H1 (cell line): ENCODE measurements at regions not wholly inside any gene's neighbourhood (a gene's known extent, or its start where the extent isn't known, plus 50 kb on each side); places are given as distances from the start of the nearest gene placed in this dataset.

Experiments
- CTCF ChIA-PET: fragments of 300-600 bp; sonication (Branson Sonifier 250); formaldehyde crosslinking; loops from one replicate; lab custom pipeline; 2021; ENCODE audit not compliant: partially characterized antibody; lab: Charles Lee
- POLR2A ChIA-PET: fragments of 300-600 bp; sonication (Branson Sonifier 250); formaldehyde crosslinking; loops from one replicate; lab custom pipeline; 2021; ENCODE audit warnings: inconsistent platforms; ENCODE audit not compliant: partially characterized antibody; lab: Charles Lee
- DNase-seq, 2 experiments: peaks; one replicate each; pipeline versions ENCODE4 v3.0.0 to v3.0.0-alpha.2; 2010 to 2022; ENCODE audit warnings: low spot score in 2 of 2, low read depth in 1 of 2, mixed read lengths in 1 of 2
- FAIRE-seq: peaks from 2 replicates; lab custom pipeline; 2011; peaks lifted over from hg19 to GRCh38; lab: Jason Lieb, UNC
- H2AFZ ChIP-seq: 2 replicates; pipeline ENCODE4 v1.8.1; 2012; ENCODE audit warnings: low read length, inconsistent platforms
- H2AK5ac ChIP-seq: 2 replicates; pipeline ENCODE4 v1.6.1; 2013; ENCODE audit warnings: low read depth, low read length
- H2BK120ac ChIP-seq: replicated peaks from 2 replicates; pipeline ENCODE3; 2013; ENCODE audit warnings: low read depth, low read length, inconsistent platforms
- H2BK12ac ChIP-seq: 2 replicates; pipeline ENCODE4 v1.6.1; 2013; ENCODE audit warnings: low read depth, low read length
- H2BK15ac ChIP-seq: 2 replicates; pipeline ENCODE4 v1.6.1; 2013; ENCODE audit warnings: low read length
- H2BK20ac ChIP-seq: 2 replicates; pipeline ENCODE4 v1.6.1; 2013; ENCODE audit warnings: low read length
- H2BK5ac ChIP-seq: 2 replicates; pipeline ENCODE4 v1.6.1; 2013; ENCODE audit warnings: low read depth, low read length
- H3K14ac ChIP-seq: 2 replicates; pipeline ENCODE4 v1.6.1; 2013; ENCODE audit warnings: inconsistent platforms; ENCODE audit not compliant: insufficient read length
- H3K18ac ChIP-seq: 2 replicates; pipeline ENCODE4 v1.6.1; 2013; ENCODE audit warnings: low read length; ENCODE audit errors: extremely low read depth
- H3K23ac ChIP-seq: 2 replicates; pipeline ENCODE4 v1.6.1; 2013; ENCODE audit warnings: inconsistent platforms; ENCODE audit not compliant: insufficient read length
- H3K23me2 ChIP-seq: 2 replicates; pipeline ENCODE4 v1.6.1; 2013; ENCODE audit warnings: low read depth, low read length
- H3K27ac ChIP-seq: 2 replicates; pipeline ENCODE4 v1.6.1; 2011; ENCODE audit warnings: low read depth, low read length, inconsistent platforms
- H3K27me3 ChIP-seq, 4 experiments: replicated peaks in 1 of 4; 1 replicate in 1 of 4; 2 replicates in 3 of 4; pipeline versions ENCODE4 v1.6.1 to v1.8.1; 2011 to 2013; ENCODE audit warnings: low read length in 3 of 4, mild to moderate bottlenecking in 3 of 4, inconsistent platforms in 2 of 4, mixed read lengths in 2 of 4, moderate library complexity in 1 of 4; ENCODE audit not compliant: control insufficient read depth in 3 of 4, insufficient read depth in 3 of 4; ENCODE audit errors: extremely low read depth in 1 of 4
- H3K36me3 ChIP-seq, 4 experiments: 2 replicates each; pipeline versions ENCODE4 v1.6.1 to v1.8.1; 2011 to 2013; ENCODE audit warnings: mild to moderate bottlenecking in 4 of 4, low read length in 3 of 4, moderate library complexity in 2 of 4, control low read depth in 1 of 4, inconsistent platforms in 1 of 4; ENCODE audit not compliant: insufficient read depth in 4 of 4, control insufficient read depth in 2 of 4
- H3K4ac ChIP-seq: replicated peaks from 2 replicates; pipeline ENCODE3; 2013; ENCODE audit warnings: low read length, low read depth, mixed read lengths, inconsistent platforms; ENCODE audit not compliant: insufficient read length
- H3K4me1 ChIP-seq, 4 experiments: replicated peaks in 1 of 4; 1 replicate in 1 of 4; 2 replicates in 3 of 4; pipeline versions ENCODE4 v1.6.1 to v1.8.1; 2011 to 2013; ENCODE audit warnings: low read length in 3 of 4, inconsistent platforms in 2 of 4, mixed read lengths in 1 of 4; ENCODE audit not compliant: insufficient read depth in 4 of 4, control insufficient read depth in 3 of 4
- H3K4me2 ChIP-seq, 2 experiments: 2 replicates each; pipeline versions ENCODE4 v1.6.1 to v1.8.1; 2011 to 2013; ENCODE audit warnings: low read depth in 2 of 2, low read length in 2 of 2, control low read depth in 1 of 2, inconsistent platforms in 1 of 2, mild to moderate bottlenecking in 1 of 2; ENCODE audit not compliant: insufficient read depth in 1 of 2
- H3K4me3 ChIP-seq, 4 experiments: fragments of 200-600, 300-600 bp in 1 of 4; sonication (generic), shearing (Covaris generic), sonication (Bioruptor Twin) in 1 of 4; 2 replicates each; pipeline versions ENCODE4 v1.5.1 to v1.8.1; 2011 to 2016; ENCODE audit warnings: low read length in 4 of 4, low read depth in 3 of 4, control low read depth in 2 of 4, inconsistent platforms in 2 of 4, mild to moderate bottlenecking in 2 of 4, mixed read lengths in 1 of 4, moderate library complexity in 1 of 4; ENCODE audit not compliant: insufficient read depth in 2 of 4; ENCODE audit errors: extremely low read depth in 1 of 4
- H3K56ac ChIP-seq: replicated peaks from 2 replicates; pipeline ENCODE3; 2013; ENCODE audit warnings: low read depth, mild to moderate bottlenecking, mixed read lengths, low read length, inconsistent platforms; ENCODE audit not compliant: insufficient read length
- H3K79me1 ChIP-seq: 2 replicates; pipeline ENCODE4 v1.6.1; 2013; ENCODE audit warnings: low read depth, low read length, control low read depth
- H3K79me2 ChIP-seq, 2 experiments: 2 replicates each; pipeline versions ENCODE4 v1.6.1 to v1.8.1; 2012 to 2013; ENCODE audit warnings: low read length in 2 of 2, mild to moderate bottlenecking in 2 of 2, inconsistent platforms in 1 of 2; ENCODE audit not compliant: insufficient read depth in 2 of 2, control insufficient read depth in 1 of 2
- H3K9ac ChIP-seq, 4 experiments: replicated peaks in 1 of 4; 1 replicate in 1 of 4; 2 replicates in 3 of 4; pipeline versions ENCODE4 v1.6.1 to v1.8.1; 2011 to 2013; ENCODE audit warnings: low read depth in 3 of 4, low read length in 3 of 4, control low read depth in 2 of 4, mild to moderate bottlenecking in 2 of 4, moderate library complexity in 2 of 4, inconsistent platforms in 1 of 4; ENCODE audit errors: extremely low read depth in 1 of 4
- H3K9me3 ChIP-seq, 2 experiments: 2 replicates each; pipeline versions ENCODE4 v1.6.1 to v1.8.1; 2012 to 2013; ENCODE audit warnings: mild to moderate bottlenecking in 2 of 2, moderate library complexity in 2 of 2, control low read depth in 1 of 2, inconsistent platforms in 1 of 2, low read depth in 1 of 2, low read length in 1 of 2, mixed read lengths in 1 of 2; ENCODE audit not compliant: insufficient read depth in 2 of 2
- H4K20me1 ChIP-seq, 2 experiments: replicated peaks in 1 of 2; 2 replicates each; pipeline versions ENCODE3 to v1.8.1; 2011 to 2013; ENCODE audit warnings: inconsistent platforms in 2 of 2, low read length in 2 of 2, mild to moderate bottlenecking in 1 of 2; ENCODE audit not compliant: insufficient read depth in 2 of 2, control insufficient read depth in 1 of 2
- H4K5ac ChIP-seq: 2 replicates; pipeline ENCODE4 v1.6.1; 2013; ENCODE audit warnings: low read length, low read depth, mixed read lengths, inconsistent platforms; ENCODE audit not compliant: insufficient read length
- H4K8ac ChIP-seq: 2 replicates; pipeline ENCODE4 v1.8.0; 2013; ENCODE audit warnings: mild to moderate bottlenecking, moderate library complexity, low read length, inconsistent platforms; ENCODE audit not compliant: insufficient read depth; ENCODE audit errors: extremely low read depth
- H4K91ac ChIP-seq: replicated peaks from 2 replicates; pipeline ENCODE3; 2013; ENCODE audit warnings: low read length, mixed read lengths, inconsistent platforms; ENCODE audit not compliant: insufficient read length
- CHD2 ChIP-seq: IDR thresholded peaks from 2 replicates; pipeline ENCODE4 v1.6.1; 2012; ENCODE audit warnings: low read length, improper control_type of control experiment
- CTBP2 ChIP-seq: IDR thresholded peaks from 2 replicates; pipeline ENCODE4 v1.7.0; 2011; ENCODE audit warnings: borderline replicate concordance, mild to moderate bottlenecking, moderate library complexity, mixed read lengths, low read length; ENCODE audit not compliant: insufficient read depth, insufficient read length
- NANOG ChIP-seq: IDR thresholded peaks from 2 replicates; pipeline ENCODE4 v1.6.1; 2011; ENCODE audit warnings: low read length, low read depth, mild to moderate bottlenecking, inconsistent platforms; ENCODE audit not compliant: insufficient read depth, poor library complexity, severe bottlenecking
- NRF1 ChIP-seq: IDR thresholded peaks from 2 replicates; pipeline ENCODE4 v1.6.1; 2011; ENCODE audit warnings: mild to moderate bottlenecking, low read depth, low read length, improper control_type of control experiment
- POU5F1 ChIP-seq: IDR thresholded peaks from 2 replicates; pipeline ENCODE4 v1.6.1; 2011; ENCODE audit warnings: low read depth, mild to moderate bottlenecking, low read length, moderate library complexity
- RFX5 ChIP-seq: IDR thresholded peaks from 2 replicates; pipeline ENCODE4 v1.6.1; 2011; ENCODE audit warnings: low read depth, low read length, improper control_type of control experiment, borderline replicate concordance
- SIX5 ChIP-seq: IDR thresholded peaks from 2 replicates; pipeline ENCODE4 v1.6.1; 2011; ENCODE audit warnings: mild to moderate bottlenecking, low read depth, low read length
- SP2 ChIP-seq: IDR thresholded peaks from 2 replicates; pipeline ENCODE4 v1.6.1; 2012; ENCODE audit warnings: mild to moderate bottlenecking, low read length, inconsistent platforms
- TBP ChIP-seq: IDR thresholded peaks from 2 replicates; pipeline ENCODE4 v1.6.1; 2011; ENCODE audit warnings: low read depth, low read length, improper control_type of control experiment
- TEAD4 ChIP-seq: IDR thresholded peaks from 2 replicates; pipeline ENCODE4 v1.6.1; 2012; ENCODE audit warnings: low read depth, low read length, inconsistent platforms, mixed read lengths
- WGBS, 2 experiments: shearing (Covaris generic) in 1 of 2; methylation state at CpG; one replicate each; pipeline versions ENCODE4 v1.1.6 to v1.1.7; 2013 to 2015; ENCODE audit warnings: low lambda C conversion rate in 2 of 2, mixed read lengths in 2 of 2, inconsistent platforms in 1 of 2, low coverage in 1 of 2, missing lambda C conversion rate in 1 of 2; ENCODE audit not compliant: insufficient replicate concordance in 2 of 2, insufficient coverage in 1 of 2, insufficient read length in 1 of 2; ENCODE audit errors: extremely low coverage in 1 of 2, missing lambda C conversion rate in 1 of 2; 5-methylcytosine and 5-hydroxymethylcytosine counted together
- TF ChIP-seq, protein P1 (sequence below): IDR thresholded peaks from 2 replicates; pipeline ENCODE4 v1.6.1; 2012; ENCODE audit warnings: inconsistent platforms
- TF ChIP-seq, protein P2 (sequence below): IDR thresholded peaks from 2 replicates; pipeline ENCODE4 v1.6.1; 2012; ENCODE audit warnings: low read length, inconsistent platforms

DNA sequence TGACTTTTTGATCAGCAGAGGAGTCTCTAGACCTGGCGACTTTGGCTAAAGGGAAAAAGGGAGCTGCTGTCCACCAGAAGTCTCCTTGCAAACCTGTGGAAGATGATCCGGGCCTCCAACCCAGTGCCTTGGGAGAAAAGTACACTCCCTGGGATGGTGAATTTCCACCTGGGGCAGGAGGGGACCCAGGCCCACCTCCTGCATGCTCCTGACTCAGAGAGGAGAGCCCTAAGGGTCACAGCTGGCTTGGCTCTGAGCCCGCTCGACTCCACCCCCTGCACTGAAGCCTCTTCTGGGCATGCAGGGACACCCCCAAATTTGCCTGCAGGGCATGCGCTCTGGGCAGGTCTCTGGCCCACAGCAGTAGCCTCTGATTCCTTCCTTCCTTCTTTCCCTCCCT is 66.5 kb downstream of the PDCL3 start:
- Histone ChIP-seq H4K20me1 (no peaks in the 10 kb centered on the region), H3K36me3 (no peaks in the 10 kb centered on the region), H3K9ac (no peak overlapping the region), H3K9me3 (no peaks in the 10 kb centered on the region), H3K23me2 (no peaks in the 10 kb centered on the region), H3K4me1 (peaks cover 0 to 3% (median 2%) of the 10 kb centered on the region in 4 experiments; a peak in 3 of 7 replicates), H2BK120ac (no peak overlapping the region), H3K4me2 (no peak overlapping the region), H4K91ac (no peak overlapping the region), H2BK12ac (no peak overlapping the region), H2BK15ac (no peak overlapping the region), H3K56ac (no peak overlapping the region), H3K79me1 (no peaks in the 10 kb centered on the region), H2BK20ac (no peak overlapping the region), H3K79me2 (no peaks in the 10 kb centered on the region), H3K4me3 (no peak overlapping the region), H4K5ac (no peak overlapping the region), H3K18ac (no peak overlapping the region), H3K23ac (no peak overlapping the region), H4K8ac (peak overlapping the region; percentile 28), H3K27ac (no peak overlapping the region), H3K4ac (no peak overlapping the region), H2AFZ (no peak overlapping the region), H2AK5ac (no peak overlapping the region), H3K27me3 (no peaks in the 10 kb centered on the region), H3K14ac (no peak overlapping the region), H2BK5ac (no peak overlapping the region)
- TF ChIP-seq, protein P1, sequence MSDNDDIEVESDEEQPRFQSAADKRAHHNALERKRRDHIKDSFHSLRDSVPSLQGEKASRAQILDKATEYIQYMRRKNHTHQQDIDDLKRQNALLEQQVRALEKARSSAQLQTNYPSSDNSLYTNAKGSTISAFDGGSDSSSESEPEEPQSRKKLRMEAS = no peak
- TF ChIP-seq NANOG (no peak), SIX5 (no peak), RFX5 (no peak), CTBP2 (no peak), TBP (no peak), POU5F1 (no peak), CHD2 (no peak), SP2 (no peak), TEAD4 (no peak), NRF1 (no peak)
- TF ChIP-seq, protein P2, sequence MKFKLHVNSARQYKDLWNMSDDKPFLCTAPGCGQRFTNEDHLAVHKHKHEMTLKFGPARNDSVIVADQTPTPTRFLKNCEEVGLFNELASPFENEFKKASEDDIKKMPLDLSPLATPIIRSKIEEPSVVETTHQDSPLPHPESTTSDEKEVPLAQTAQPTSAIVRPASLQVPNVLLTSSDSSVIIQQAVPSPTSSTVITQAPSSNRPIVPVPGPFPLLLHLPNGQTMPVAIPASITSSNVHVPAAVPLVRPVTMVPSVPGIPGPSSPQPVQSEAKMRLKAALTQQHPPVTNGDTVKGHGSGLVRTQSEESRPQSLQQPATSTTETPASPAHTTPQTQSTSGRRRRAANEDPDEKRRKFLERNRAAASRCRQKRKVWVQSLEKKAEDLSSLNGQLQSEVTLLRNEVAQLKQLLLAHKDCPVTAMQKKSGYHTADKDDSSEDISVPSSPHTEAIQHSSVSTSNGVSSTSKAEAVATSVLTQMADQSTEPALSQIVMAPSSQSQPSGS = no peak
- DNase-seq = no peak
- FAIRE-seq = no peak
- ChIA-PET POLR2A (no interaction called here), CTCF (interaction anchor here (1.4 to 4.2 kb wide), 2 partner anchors 7 to 22 kb away, joined by 6 to 18 read pairs; no protein-coding TSS in a partner anchor)
- 87% methylated on average over 2 of the region's 5 CpGs; no CpG with 5 or more reads in 1 of the 2 experiments for WGBS, 2 experiments
